Renal cortex interstitium (tissue), 11 donors: ENCODE measurements at regions not wholly inside any gene's neighbourhood (a gene's known extent, or its start where the extent isn't known, plus 50 kb on each side); places are given as distances from the start of the nearest gene placed in this dataset.

Experiments used
- DNase-seq, 11 donors: peaks; one replicate each; pipeline ENCODE4 v3.0.0-alpha.2; 2013; ENCODE audit warnings: low read depth in 9 of 11, low spot score in 4 of 11; ENCODE audit errors: extremely low read depth in 1 of 11

DNA sequence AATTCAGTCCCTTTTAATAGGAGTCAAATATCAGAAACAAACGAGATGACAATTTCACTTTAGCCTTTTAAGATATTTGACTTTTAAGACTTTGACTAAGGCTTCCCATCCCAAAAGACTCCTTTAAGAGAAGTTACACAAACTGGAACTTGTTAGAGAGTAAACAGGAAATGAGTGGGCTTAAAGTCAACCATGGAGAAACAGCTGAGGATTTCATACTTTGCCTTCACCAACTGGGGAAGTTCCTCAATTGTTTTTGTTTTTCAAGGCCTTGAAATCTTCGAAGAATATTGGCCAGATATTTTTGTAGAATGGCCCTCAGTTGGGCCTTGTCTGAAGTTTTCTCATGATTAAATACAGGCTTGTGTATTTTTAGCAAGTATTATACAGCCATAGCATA lies 227.3 kb downstream of the POU4F1 start:
- DNase-seq: no peak

- DNase-seq: no peak
Observed at GRCh38 chr13:78372581-78372980, 230.8 kb downstream of the POU4F1 start.

- no peak for DNase-seq
Observed at GRCh38 chr13:78370231-78370630, 233.1 kb downstream of the POU4F1 start.

DNA sequence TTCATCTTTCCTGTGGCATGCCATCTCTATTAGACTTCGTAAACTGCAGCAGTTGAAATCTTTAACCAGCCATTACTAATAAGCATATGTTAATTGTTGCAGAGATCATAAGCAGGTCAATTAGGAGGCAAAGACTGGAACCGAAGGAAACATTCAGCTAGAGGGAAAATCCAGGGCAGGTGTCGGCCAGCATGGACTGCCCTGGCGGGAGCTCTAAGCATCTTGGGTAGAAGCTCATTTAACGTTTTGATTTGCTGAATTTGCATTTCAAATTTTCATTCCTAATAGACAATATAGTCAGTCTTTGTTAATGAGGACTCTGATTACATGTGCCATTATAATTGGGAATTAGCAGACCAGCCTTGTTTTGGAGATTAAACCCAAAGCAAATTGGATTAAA lies 238.6 kb downstream of the POU4F1 start:
- no peak for DNase-seq

GRCh38 chr13:78341032-78341431 lies 262.3 kb downstream of the POU4F1 start:
- DNase-seq: no peak

- no peak for DNase-seq
Observed at GRCh38 chr13:78339927-78340326, 263.4 kb downstream of the POU4F1 start.

- DNase-seq: no peak
Observed at GRCh38 chr13:78334059-78334458, 269.3 kb downstream of the POU4F1 start.

DNA sequence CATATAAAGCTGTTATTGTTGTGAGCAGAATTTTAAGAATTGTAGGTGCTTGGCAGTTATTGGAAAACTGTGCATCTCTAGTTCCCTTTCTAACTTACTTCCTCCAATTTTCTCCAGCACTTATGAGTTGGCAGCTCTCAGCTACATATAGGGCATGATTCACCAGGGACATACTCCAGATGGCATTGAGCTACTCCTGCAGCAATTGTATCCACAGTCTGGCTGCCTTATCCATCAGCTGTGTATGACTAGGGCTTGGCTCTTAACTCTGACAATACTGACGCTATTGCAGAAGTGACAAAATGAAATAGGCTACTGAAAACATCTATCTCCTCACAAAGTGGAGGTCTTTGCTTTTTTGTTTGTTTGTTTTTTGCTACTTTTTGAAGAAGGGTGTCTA lies 276.7 kb downstream of the POU4F1 start:
- no peak for DNase-seq

DNA sequence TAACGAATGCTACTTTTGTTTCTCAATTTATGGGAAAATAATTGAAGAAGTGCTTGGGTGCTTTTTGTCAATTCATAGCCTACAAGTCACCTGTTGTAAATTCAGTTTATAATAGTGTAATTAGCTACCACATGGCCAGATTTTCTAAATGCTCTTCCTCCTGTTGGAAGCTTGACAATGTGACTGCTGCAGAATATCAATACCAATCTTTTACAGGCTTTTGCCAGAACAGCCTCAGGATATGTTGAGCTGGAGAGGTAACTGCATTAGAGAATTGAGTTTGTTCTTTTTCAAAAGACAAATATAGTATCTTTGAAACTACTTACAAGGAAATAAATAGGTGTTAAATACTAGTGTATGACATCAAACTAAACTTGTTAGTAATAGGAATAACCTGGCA lies 277.8 kb downstream of the POU4F1 start:
- no peak for DNase-seq

GRCh38 chr13:78323848-78324247 lies 279.5 kb downstream of the POU4F1 start:
- no peak for DNase-seq

- DNase-seq: no peak
Observed at GRCh38 chr13:78323040-78323439, 280.3 kb downstream of the POU4F1 start.

DNA sequence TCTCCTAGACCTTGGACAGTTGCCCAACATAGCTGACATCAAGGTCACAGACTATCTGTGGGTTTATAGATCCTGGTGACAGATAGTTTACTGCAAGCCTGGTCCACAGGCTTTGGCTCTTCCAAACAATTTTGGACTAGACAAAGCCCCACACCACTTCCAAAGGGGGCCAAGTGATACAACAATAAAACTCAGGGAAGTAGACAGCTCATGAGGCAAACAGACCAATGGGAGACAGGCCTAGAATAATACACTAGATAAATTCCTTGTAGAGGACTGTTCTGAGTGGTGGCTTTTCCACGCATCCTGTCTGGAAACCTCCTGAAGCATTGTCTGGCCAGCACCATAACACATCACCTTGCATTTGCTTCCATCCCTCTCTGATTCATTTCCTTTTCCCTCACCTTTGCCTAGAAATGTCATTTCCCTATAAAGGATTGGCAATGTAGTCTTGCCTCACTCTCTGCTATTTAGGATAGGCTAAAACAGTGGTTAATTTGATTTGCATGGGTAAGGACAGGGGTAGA lies 284.2 kb downstream of the POU4F1 start:
- DNase-seq: peak in 1 of 11 donors; percentile 8

DNA sequence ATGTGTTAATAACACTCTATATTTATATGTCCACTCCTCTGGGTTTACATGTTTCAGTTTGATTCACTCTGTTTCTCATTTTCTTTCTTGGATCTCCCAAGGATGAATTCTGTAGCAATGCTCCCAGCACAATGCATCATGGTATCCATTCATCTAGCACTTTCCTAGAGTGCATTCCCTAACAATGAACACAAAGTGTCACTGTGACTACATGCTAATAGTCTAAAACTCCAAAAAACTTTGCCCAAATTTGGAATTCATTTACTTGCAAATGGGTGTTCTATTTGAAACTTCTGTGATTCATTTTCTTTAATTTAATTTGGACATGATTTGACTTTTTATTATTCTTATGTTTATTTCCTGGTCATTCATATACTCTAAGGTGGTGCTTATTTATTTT lies 286.3 kb downstream of the POU4F1 start:
- peak in 1 of 11 donors; percentile 1 for DNase-seq

GRCh38 chr13:78309497-78310180 lies 293.7 kb downstream of the POU4F1 start:
- no peak for DNase-seq

DNA sequence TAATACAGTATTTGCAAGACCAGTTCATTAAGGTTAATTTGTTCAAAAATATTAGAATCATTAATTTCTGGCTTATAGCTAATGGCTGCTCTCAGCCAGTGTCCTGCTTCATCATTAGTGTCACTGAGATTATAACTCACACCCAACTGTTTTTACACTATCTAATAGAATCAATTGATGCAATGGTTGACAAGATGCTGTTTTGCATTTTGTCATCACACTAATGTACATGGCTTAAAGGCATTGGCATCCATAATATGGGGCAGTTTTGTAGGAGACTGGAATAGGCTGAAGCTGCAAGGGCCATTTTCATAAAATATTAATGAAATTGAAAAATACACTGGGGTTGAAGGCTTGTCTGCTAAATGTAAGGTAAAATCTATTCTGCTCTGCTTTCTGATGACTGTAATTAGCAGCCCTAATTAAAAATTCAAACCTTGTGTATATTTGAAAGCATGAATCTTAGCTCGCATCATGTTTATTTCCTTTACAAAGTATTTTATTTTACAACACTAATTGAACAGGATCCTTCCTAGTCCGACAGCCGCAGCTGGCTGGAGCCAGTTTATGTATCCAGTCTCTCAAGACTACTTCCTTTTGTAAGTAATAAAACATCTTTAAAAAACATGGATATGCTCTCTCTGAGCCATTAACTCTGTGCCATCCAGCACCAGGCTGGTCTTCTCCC lies 296.7 kb downstream of the POU4F1 start:
- DNase-seq: no peak

DNA sequence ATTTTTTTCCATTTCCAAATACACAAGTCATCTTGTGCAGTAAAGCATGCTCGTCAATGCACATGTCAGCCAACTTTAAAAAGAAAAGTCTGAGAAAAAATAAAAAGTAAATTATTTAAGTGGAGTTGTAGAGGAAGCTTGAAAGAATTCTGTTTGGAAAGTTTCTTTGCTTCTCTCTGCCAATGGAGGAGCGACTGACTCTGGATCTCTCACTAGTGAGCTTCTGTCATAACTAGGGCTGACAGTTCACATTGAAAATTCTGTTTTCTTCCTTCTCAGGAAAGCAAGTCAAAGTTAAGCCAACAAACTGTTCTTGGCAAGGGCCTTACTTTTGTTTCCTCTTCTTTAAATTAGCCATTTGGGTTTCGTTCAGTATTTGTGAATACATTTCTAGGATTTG lies 298.2 kb downstream of the POU4F1 start:
- DNase-seq: no peak

DNA sequence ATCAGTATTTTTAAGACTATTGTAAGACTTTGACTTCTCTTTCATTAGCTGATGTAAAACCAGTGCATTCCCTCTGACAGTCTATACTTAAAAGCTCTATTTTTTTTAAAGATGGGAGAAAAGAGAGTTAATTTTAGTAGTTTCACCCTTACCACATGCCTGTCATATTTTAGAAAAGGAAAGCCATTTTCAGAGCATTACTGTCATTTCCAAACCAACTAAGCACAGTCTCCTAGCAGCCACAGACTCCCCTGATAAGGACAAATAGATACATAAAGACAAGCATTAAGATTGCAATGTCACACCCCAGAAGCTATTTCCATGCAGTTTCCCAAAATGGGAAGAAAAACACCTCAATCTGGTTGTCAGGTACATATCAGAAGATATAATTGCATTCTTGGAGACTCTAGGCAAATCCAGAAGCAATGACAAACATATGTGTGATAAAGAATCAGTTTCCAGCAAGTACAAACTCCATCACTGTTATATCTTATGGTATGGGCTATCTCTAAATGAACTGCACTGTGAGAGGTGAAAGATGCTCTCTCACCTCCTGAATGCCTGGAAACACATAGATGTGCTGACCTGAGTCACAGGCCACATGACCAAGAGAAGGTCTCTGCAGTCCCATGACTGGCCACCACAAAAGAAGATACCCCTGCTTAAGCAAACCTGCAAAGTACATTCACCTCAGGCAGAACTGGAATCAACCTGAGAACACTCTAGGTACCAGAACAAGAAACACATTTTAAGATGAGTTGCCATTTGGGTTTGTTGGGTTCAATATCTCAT lies 303.3 kb downstream of the POU4F1 start:
- no peak for DNase-seq

DNA sequence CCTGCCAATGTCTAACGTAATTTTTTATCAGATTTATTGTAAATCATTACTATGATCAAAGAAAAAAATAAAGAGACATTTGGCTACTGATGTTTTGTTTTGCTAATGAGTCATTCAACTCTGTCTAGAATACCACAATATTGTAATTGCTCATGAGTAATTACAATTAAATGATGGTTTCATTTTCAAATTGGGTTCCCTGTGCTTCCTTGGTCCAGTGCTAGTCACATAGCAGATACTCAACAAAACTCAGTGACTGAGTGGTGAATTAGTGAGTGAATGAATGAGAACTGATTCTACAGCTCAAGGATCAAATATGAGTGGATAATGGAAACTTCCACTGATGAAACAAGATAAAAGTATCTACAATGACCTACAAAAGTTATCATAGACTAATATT lies 304.7 kb downstream of the POU4F1 start:
- no peak for DNase-seq

DNA sequence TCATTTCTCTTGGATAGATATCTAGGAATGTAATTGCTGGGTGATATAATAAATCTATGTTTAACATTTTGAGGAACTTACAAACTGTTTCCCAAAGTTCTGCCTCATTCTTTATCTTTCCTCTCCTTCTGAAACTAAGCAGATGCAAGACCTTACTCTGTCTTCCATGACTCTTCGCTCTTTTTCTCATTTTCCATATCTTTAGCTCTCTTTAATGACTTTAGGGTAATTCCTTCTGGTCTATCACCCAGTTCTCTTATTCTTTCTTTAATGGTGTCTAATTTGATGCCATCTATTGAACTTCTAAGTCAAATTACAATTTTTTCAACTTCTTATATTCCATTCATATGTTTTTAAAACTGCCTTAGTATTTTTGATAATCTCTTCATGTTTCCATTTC lies 316.6 kb downstream of the POU4F1 start:
- no peak for DNase-seq

DNA sequence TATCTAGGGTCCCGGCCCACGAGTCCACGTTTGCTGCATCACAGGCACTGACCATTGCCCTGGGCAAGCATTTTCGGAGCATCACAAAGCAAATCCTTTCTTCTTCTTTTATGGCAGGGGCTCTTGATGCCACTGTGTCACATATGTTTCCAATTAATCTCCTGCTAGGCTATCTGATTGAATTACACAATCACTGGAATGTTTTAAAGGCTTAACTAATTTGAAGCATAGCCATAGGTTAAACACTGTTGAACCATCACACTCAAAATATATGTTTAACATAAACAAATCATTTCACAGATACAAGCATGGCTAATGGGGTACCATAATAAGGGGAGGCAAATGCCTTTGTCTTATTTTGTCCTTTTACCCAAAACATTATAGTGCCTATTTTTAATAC lies 338.3 kb downstream of the POU4F1 start:
- no peak for DNase-seq
